Keratinocyte (primary cell): ENCODE measurements at regions not wholly inside any gene's neighbourhood (a gene's known extent, or its start where the extent isn't known, plus 50 kb on each side); places are given as distances from the start of the nearest gene placed in this dataset.

Experiments
- DNase-seq: peaks from one replicate; pipeline ENCODE4 v3.0.0-alpha.2; 2011; ENCODE audit warnings: low read depth, missing footprints, low spot score
- FAIRE-seq: peaks from 2 replicates; lab custom pipeline; 2011; peaks lifted over from hg19 to GRCh38; lab: Jason Lieb, UNC
- H2AFZ ChIP-seq: 2 replicates; pipeline ENCODE4 v1.6.0; 2012; ENCODE audit warnings: low read length, control low read depth, inconsistent platforms; ENCODE audit not compliant: control insufficient read depth
- H3K27ac ChIP-seq: 2 replicates; pipeline ENCODE4 v1.5.1; 2011; ENCODE audit warnings: low read length; ENCODE audit not compliant: control insufficient read depth, insufficient read depth
- H3K27me3 ChIP-seq: 3 replicates; pipeline ENCODE4 v1.6.0; 2011; ENCODE audit warnings: low read length; ENCODE audit not compliant: control insufficient read depth, insufficient read depth; ENCODE audit errors: extremely low read depth
- H3K36me3 ChIP-seq, 2 experiments: 2 replicates in 1 of 2; 3 replicates in 1 of 2; pipeline ENCODE4 v1.5.1; 2011; ENCODE audit warnings: low read length in 2 of 2, mild to moderate bottlenecking in 1 of 2; ENCODE audit not compliant: control insufficient read depth in 2 of 2, insufficient read depth in 2 of 2; ENCODE audit errors: extremely low read depth in 1 of 2
- H3K4me1 ChIP-seq: 3 replicates; pipeline ENCODE4 v1.5.1; 2011; ENCODE audit warnings: low read length; ENCODE audit not compliant: control insufficient read depth, insufficient read depth; ENCODE audit errors: extremely low read depth
- H3K4me2 ChIP-seq: 3 replicates; pipeline ENCODE4 v1.6.0; 2011; ENCODE audit warnings: low read depth, low read length; ENCODE audit not compliant: control insufficient read depth, insufficient read depth; ENCODE audit errors: extremely low read depth
- H3K4me3 ChIP-seq, 3 experiments: fragments of 200-600 bp in 1 of 3; sonication (generic) in 1 of 3; 2 replicates in 2 of 3; 3 replicates in 1 of 3; pipeline ENCODE4 v1.5.1; 2011 to 2016; ENCODE audit warnings: low read length in 3 of 3, mild to moderate bottlenecking in 3 of 3, control low read depth in 2 of 3, inconsistent platforms in 1 of 3, low read depth in 1 of 3, mixed read lengths in 1 of 3, mixed run types in 1 of 3, moderate library complexity in 1 of 3; ENCODE audit not compliant: control insufficient read depth in 2 of 3, insufficient read depth in 2 of 3; ENCODE audit errors: extremely low read depth in 1 of 3
- H3K79me2 ChIP-seq: 2 replicates; pipeline ENCODE4 v1.6.0; 2012; ENCODE audit warnings: low read length; ENCODE audit not compliant: control insufficient read depth, insufficient read depth
- H3K9ac ChIP-seq: 3 replicates; pipeline ENCODE4 v1.6.0; 2011; ENCODE audit warnings: low read length; ENCODE audit not compliant: control insufficient read depth, insufficient read depth; ENCODE audit errors: extremely low read depth
- H3K9me1 ChIP-seq: 3 replicates; pipeline ENCODE4 v1.6.0; 2011; ENCODE audit warnings: low read length; ENCODE audit not compliant: control insufficient read depth, insufficient read depth; ENCODE audit errors: extremely low read depth
- H3K9me3 ChIP-seq: 2 replicates; pipeline ENCODE4 v1.5.1; 2012; ENCODE audit warnings: low read depth, low read length; ENCODE audit not compliant: control insufficient read depth
- H4K20me1 ChIP-seq: 3 replicates; pipeline ENCODE4 v1.6.0; 2011; ENCODE audit warnings: low read length; ENCODE audit not compliant: control insufficient read depth, insufficient read depth; ENCODE audit errors: extremely low read depth
- EZH2 ChIP-seq: IDR thresholded peaks from one replicate; pipeline ENCODE4 v1.6.1; 2012; ENCODE audit warnings: inconsistent platforms, mild to moderate bottlenecking, low read length, moderate library complexity
- dilution Hi-C: fragments of 300-500 bp; cut with MboI; formaldehyde crosslinking; loops from one replicate; pipeline ENCODE4 v1.7.0; 2020; ENCODE audit warnings: low sequenced_read_pairs; ENCODE audit not compliant: extremely low pct_ligation_motif_present
- TF ChIP-seq, protein P1 (sequence below), 3 experiments: IDR thresholded peaks in 1 of 3; conservative IDR thresholded peaks in 1 of 3; optimal IDR thresholded peaks in 1 of 3; 2 replicates in 2 of 3; 3 replicates in 1 of 3; pipeline versions ENCODE3 to v1.5.1; 2011; ENCODE audit warnings: low read length in 3 of 3, mild to moderate bottlenecking in 3 of 3, moderate library complexity in 2 of 3, control low read depth in 1 of 3, inconsistent platforms in 1 of 3; ENCODE audit not compliant: insufficient read depth in 2 of 3; ENCODE audit errors: extremely low read depth in 1 of 3

DNA sequence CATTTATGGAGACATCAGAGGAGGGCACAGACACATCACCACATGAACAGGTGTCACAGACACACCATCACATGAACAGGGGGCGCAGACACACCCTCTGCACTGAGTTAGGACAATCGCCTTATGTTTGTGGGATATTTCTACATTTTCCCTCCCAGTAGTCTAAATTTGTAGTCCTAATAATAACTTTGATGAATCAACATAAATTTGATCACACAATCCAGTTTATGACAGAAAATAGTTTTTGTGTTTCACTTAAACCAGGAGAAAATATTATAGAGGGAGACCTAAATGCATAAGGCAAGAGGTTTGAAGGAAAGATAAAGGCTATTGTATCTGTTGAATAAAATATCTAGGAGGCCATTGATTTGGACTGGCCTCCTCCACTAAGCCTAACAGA, 195.7 kb downstream of the GPX5 start:
- no peaks in the 10 kb centered on the region for H3K36me3 ChIP-seq
- no peak overlapping the region for H3K9ac ChIP-seq
- H3K4me2 ChIP-seq = no peak overlapping the region
- no peaks in the 10 kb centered on the region for H3K9me3 ChIP-seq
- H3K4me1 ChIP-seq = no peaks in the 10 kb centered on the region
- no peak overlapping the region for H2AFZ ChIP-seq
- TF ChIP-seq, protein P1, sequence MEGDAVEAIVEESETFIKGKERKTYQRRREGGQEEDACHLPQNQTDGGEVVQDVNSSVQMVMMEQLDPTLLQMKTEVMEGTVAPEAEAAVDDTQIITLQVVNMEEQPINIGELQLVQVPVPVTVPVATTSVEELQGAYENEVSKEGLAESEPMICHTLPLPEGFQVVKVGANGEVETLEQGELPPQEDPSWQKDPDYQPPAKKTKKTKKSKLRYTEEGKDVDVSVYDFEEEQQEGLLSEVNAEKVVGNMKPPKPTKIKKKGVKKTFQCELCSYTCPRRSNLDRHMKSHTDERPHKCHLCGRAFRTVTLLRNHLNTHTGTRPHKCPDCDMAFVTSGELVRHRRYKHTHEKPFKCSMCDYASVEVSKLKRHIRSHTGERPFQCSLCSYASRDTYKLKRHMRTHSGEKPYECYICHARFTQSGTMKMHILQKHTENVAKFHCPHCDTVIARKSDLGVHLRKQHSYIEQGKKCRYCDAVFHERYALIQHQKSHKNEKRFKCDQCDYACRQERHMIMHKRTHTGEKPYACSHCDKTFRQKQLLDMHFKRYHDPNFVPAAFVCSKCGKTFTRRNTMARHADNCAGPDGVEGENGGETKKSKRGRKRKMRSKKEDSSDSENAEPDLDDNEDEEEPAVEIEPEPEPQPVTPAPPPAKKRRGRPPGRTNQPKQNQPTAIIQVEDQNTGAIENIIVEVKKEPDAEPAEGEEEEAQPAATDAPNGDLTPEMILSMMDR (optimal IDR thresholded peaks at IDR 0.05 in 1 of 3, IDR thresholded peaks at IDR 0.05 in 1 of 3, conservative IDR thresholded peaks at IDR 0.05 in 1 of 3; ENCODE audit: extremely low read depth in 1 of 3, insufficient read depth in 2 of 3, low read length in 3 of 3) = no peak
- TF ChIP-seq EZH2 = no peak
- H3K9me1 ChIP-seq = no peaks in the 10 kb centered on the region
- H3K4me3 ChIP-seq = no peak overlapping the region
- H4K20me1 ChIP-seq = no peaks in the 10 kb centered on the region
- no peak overlapping the region for H3K27ac ChIP-seq
- FAIRE-seq = no peak
- no peaks in the 10 kb centered on the region for H3K27me3 ChIP-seq
- no peaks in the 10 kb centered on the region for H3K79me2 ChIP-seq
- DNase-seq = no peak
- dilution Hi-C loops = no loop called here

DNA sequence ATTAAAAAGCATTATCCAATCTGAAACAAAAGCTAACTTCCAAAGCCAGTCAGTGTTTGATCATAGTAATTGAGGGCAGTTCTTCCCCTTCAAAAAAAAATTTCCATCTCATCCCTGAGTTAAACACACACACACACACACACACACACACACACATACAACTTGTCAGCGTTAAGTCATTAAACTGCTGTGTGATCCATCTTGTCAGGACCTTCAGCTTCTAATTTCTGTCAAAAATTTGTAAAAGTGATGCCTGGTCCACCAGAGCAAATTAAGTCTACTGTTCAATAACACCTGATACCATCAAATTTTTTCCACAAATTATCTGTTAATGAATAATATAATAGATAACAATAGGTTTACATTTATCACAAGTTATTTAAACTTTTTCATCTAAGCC, 198.7 kb downstream of the GPX5 start:
- dilution Hi-C loops = no loop called here
- no peaks in the 10 kb centered on the region for H3K36me3 ChIP-seq
- H3K27ac ChIP-seq = no peak overlapping the region
- no peak overlapping the region for H3K4me2 ChIP-seq
- no peaks in the 10 kb centered on the region for H3K9me1 ChIP-seq
- H2AFZ ChIP-seq = no peak overlapping the region
- no peaks in the 10 kb centered on the region for H3K27me3 ChIP-seq
- H4K20me1 ChIP-seq = no peaks in the 10 kb centered on the region
- no peaks in the 10 kb centered on the region for H3K9me3 ChIP-seq
- H3K4me3 ChIP-seq = no peak overlapping the region
- no peak overlapping the region for H3K9ac ChIP-seq
- DNase-seq (no peak), FAIRE-seq (no peak)
- H3K79me2 ChIP-seq = no peaks in the 10 kb centered on the region
- H3K4me1 ChIP-seq = no peaks in the 10 kb centered on the region
- TF ChIP-seq, protein P1 (optimal IDR thresholded peaks at IDR 0.05 in 1 of 3, IDR thresholded peaks at IDR 0.05 in 1 of 3, conservative IDR thresholded peaks at IDR 0.05 in 1 of 3; ENCODE audit: extremely low read depth in 1 of 3, insufficient read depth in 2 of 3, low read length in 3 of 3) = no peak
- TF ChIP-seq EZH2 = no peak
